Smooth muscle cell (in vitro differentiated cells): ENCODE measurements at regions not wholly inside any gene's neighbourhood (a gene's known extent, or its start where the extent isn't known, plus 50 kb on each side); places are given as distances from the start of the nearest gene placed in this dataset.

ENCODE experiments used
- DNase-seq: peaks from one replicate; lab custom pipeline; 2025; ENCODE audit not compliant: unreplicated experiment; lab: John Stamatoyannopoulos, UW
- H2AFZ ChIP-seq: fragments of 200-600 bp; sonication (generic); 2 replicates; pipeline ENCODE4 v1.6.0; 2016; ENCODE audit warnings: antibody characterized with exemption, low read depth, mild to moderate bottlenecking
- H3F3A ChIP-seq: fragments of 200-600 bp; sonication (generic); 2 replicates; pipeline ENCODE4 v1.6.0; 2017; ENCODE audit warnings: antibody characterized with exemption, low read depth
- H3K27ac ChIP-seq: fragments of 200-600 bp; sonication (generic); 2 replicates; pipeline ENCODE4 v1.5.1; 2016; ENCODE audit warnings: low read depth, mild to moderate bottlenecking
- H3K27me3 ChIP-seq: fragments of 200-600 bp; sonication (generic); 2 replicates; pipeline ENCODE4 v1.6.1; 2016; ENCODE audit warnings: low read depth, mild to moderate bottlenecking
- H3K36me3 ChIP-seq: fragments of 200-600 bp; sonication (generic); 2 replicates; pipeline ENCODE4 v1.5.1; 2016; ENCODE audit warnings: low read depth
- H3K4me1 ChIP-seq: fragments of 200-600 bp; sonication (generic); 2 replicates; pipeline ENCODE4 v1.5.1; 2016; ENCODE audit warnings: low read depth
- H3K4me2 ChIP-seq: fragments of 200-600 bp; sonication (generic); 2 replicates; pipeline ENCODE4 v1.6.0; 2016; ENCODE audit warnings: mild to moderate bottlenecking
- H3K4me3 ChIP-seq: fragments of 200-600 bp; sonication (generic); 2 replicates; pipeline ENCODE4 v1.5.1; 2016; ENCODE audit warnings: mild to moderate bottlenecking
- H3K79me2 ChIP-seq: fragments of 200-600 bp; sonication (generic); 2 replicates; pipeline ENCODE4 v1.6.0; 2016; ENCODE audit warnings: low read depth, mild to moderate bottlenecking
- H3K9ac ChIP-seq: fragments of 200-600 bp; sonication (generic); 2 replicates; pipeline ENCODE4 v1.6.0; 2016; ENCODE audit warnings: low read depth
- H3K9me3 ChIP-seq: fragments of 200-600 bp; sonication (generic); replicated peaks from 2 replicates; pipeline ENCODE4 v1.5.1; 2016; ENCODE audit warnings: low read depth
- H4K20me1 ChIP-seq: fragments of 200-600 bp; sonication (generic); 2 replicates; pipeline ENCODE4 v1.6.0; 2016; ENCODE audit warnings: low read depth
- WGBS: methylation state at CpG from one replicate; pipeline ENCODE4 v1.1.7; 2016; ENCODE audit warnings: low lambda C conversion rate; 5-methylcytosine and 5-hydroxymethylcytosine counted together
- TF ChIP-seq, protein P1 (sequence below): fragments of 200-600 bp; sonication (generic); IDR thresholded peaks from 2 replicates; pipeline ENCODE4 v1.5.1; 2017; ENCODE audit warnings: borderline replicate concordance, mild to moderate bottlenecking, antibody characterized with exemption; ENCODE audit not compliant: insufficient read depth, poor library complexity, severe bottlenecking

DNA sequence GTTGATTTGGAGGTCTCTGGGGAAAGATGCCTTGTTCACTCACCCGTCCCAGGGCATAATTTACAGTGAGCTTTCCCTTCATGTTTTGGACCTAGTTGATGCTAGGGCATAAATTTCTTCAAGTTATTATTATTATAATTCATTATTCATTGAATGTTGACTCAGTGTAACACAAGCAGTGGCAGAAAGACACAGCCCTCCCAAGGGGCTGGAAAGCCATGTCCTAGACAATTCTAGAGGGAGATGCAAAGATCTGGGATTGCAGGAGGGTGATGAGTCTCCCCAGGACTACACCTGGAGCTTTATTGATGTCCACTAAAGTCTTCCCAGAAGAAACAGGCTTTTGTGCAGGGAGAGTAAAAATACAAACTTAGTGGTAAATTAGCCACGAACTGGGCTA is 322.0 kb upstream of the MOCS1 start:
- no peaks in the 10 kb centered on the region for H3K9me3 ChIP-seq
- no peaks in the 10 kb centered on the region for H3K36me3 ChIP-seq
- no peak overlapping the region for H3K9ac ChIP-seq
- 84% methylated on average over 2 of the region's 2 CpGs for WGBS
- no peaks in the 10 kb centered on the region for H3K79me2 ChIP-seq
- no peak overlapping the region for H3K4me2 ChIP-seq
- H4K20me1 ChIP-seq: no peaks in the 10 kb centered on the region
- H2AFZ ChIP-seq: no peak overlapping the region
- H3K27me3 ChIP-seq: peaks cover 24% of the 10 kb centered on the region
- TF ChIP-seq, protein P1, sequence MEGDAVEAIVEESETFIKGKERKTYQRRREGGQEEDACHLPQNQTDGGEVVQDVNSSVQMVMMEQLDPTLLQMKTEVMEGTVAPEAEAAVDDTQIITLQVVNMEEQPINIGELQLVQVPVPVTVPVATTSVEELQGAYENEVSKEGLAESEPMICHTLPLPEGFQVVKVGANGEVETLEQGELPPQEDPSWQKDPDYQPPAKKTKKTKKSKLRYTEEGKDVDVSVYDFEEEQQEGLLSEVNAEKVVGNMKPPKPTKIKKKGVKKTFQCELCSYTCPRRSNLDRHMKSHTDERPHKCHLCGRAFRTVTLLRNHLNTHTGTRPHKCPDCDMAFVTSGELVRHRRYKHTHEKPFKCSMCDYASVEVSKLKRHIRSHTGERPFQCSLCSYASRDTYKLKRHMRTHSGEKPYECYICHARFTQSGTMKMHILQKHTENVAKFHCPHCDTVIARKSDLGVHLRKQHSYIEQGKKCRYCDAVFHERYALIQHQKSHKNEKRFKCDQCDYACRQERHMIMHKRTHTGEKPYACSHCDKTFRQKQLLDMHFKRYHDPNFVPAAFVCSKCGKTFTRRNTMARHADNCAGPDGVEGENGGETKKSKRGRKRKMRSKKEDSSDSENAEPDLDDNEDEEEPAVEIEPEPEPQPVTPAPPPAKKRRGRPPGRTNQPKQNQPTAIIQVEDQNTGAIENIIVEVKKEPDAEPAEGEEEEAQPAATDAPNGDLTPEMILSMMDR: no peak
- no peak for DNase-seq
- H3K27ac ChIP-seq: no peak overlapping the region
- H3F3A ChIP-seq: no peaks in the 10 kb centered on the region
- no peaks in the 10 kb centered on the region for H3K4me1 ChIP-seq
- no peak overlapping the region for H3K4me3 ChIP-seq

- WGBS: 94% methylated on average over 3 of the region's 3 CpGs
- Histone ChIP-seq H3K4me2 (no peak overlapping the region), H3K27me3 (peaks cover 36% of the 10 kb centered on the region), H3F3A (no peaks in the 10 kb centered on the region), H2AFZ (no peak overlapping the region), H4K20me1 (no peaks in the 10 kb centered on the region), H3K79me2 (no peaks in the 10 kb centered on the region), H3K27ac (no peak overlapping the region), H3K9me3 (no peaks in the 10 kb centered on the region), H3K4me1 (no peaks in the 10 kb centered on the region), H3K9ac (no peak overlapping the region), H3K4me3 (no peak overlapping the region), H3K36me3 (no peaks in the 10 kb centered on the region)
- no peak for DNase-seq
- TF ChIP-seq, protein P1: no peak
Measured at GRCh38 chr6:40253420-40253819, 319.2 kb upstream of the MOCS1 start.

- Histone ChIP-seq H2AFZ (no peak overlapping the region), H3F3A (no peaks in the 10 kb centered on the region), H3K9me3 (no peaks in the 10 kb centered on the region), H3K36me3 (no peaks in the 10 kb centered on the region), H3K4me3 (no peak overlapping the region), H3K79me2 (no peaks in the 10 kb centered on the region), H4K20me1 (no peaks in the 10 kb centered on the region), H3K27ac (no peak overlapping the region), H3K9ac (no peak overlapping the region), H3K4me1 (no peaks in the 10 kb centered on the region), H3K4me2 (no peak overlapping the region), H3K27me3 (peaks cover 42% of the 10 kb centered on the region)
- TF ChIP-seq, protein P1: no peak
- no peak for DNase-seq
- WGBS: 75% methylated on average over 4 of the region's 4 CpGs
Measured at GRCh38 chr6:40252531-40253258, 318.4 kb upstream of the MOCS1 start.
